Testis (tissue), 2 donors: ENCODE measurements at regions not wholly inside any gene's neighbourhood (a gene's known extent, or its start where the extent isn't known, plus 50 kb on each side); places are given as distances from the start of the nearest gene placed in this dataset.

Source experiments
- DNase-seq: peaks from one replicate; pipeline ENCODE4 v3.0.0-alpha.2; 2019
- H3K27ac ChIP-seq, 2 donors: fragments of 200-600 bp; sonication (generic); one replicate each; pipeline ENCODE4 v1.5.1; 2019
- H3K27me3 ChIP-seq: fragments of 200-600 bp; sonication (generic); one replicate; pipeline ENCODE4 v1.5.1; 2019
- H3K36me3 ChIP-seq: fragments of 200-600 bp; sonication (generic); one replicate; pipeline ENCODE4 v1.5.1; 2017; ENCODE audit warnings: low read depth; ENCODE audit errors: missing control alignments
- H3K4me1 ChIP-seq: fragments of 200-600 bp; sonication (generic); one replicate; pipeline ENCODE4 v1.5.1; 2019
- H3K4me3 ChIP-seq, 2 donors: fragments of 200-600 bp; sonication (generic); one replicate each; pipeline ENCODE4 v1.5.1; 2017 to 2019
- H3K9me3 ChIP-seq: fragments of 200-600 bp; sonication (generic); one replicate; pipeline ENCODE4 v1.5.1; 2017
- CTCF ChIP-seq, 3 experiments: fragments of 450-650 bp in 2 of 3; fragments of 200-600 bp in 1 of 3; sonication (generic) in 1 of 3; IDR thresholded peaks; one replicate each; pipeline ENCODE4 v1.5.1; 2016 to 2019; ENCODE audit warnings: antibody characterized with exemption in 3 of 3, mild to moderate bottlenecking in 2 of 3, moderate library complexity in 1 of 3
- POLR2A ChIP-seq: fragments of 450-650 bp; IDR thresholded peaks from one replicate; pipeline ENCODE4 v1.6.1; 2017; ENCODE audit warnings: antibody characterized with exemption, mild to moderate bottlenecking, moderate library complexity
- WGBS, 2 donors: methylation state at CpG; one replicate each; pipeline ENCODE4 v1.1.5; 2018; 5-methylcytosine and 5-hydroxymethylcytosine counted together
- intact Hi-C: fragments of 100-400 bp; cut with DNase I; formaldehyde crosslinking; loops from one replicate; pipeline ENCODE4 v1.15.1; 2023; ENCODE audit warnings: low total_unique reads

- H3K27me3 ChIP-seq: no peaks in the 10 kb centered on the region
- H3K4me1 ChIP-seq: no peaks in the 10 kb centered on the region
- TF ChIP-seq CTCF (IDR thresholded peaks at IDR 0.05): no peak
- TF ChIP-seq POLR2A: no peak
- H3K27ac ChIP-seq: no peak overlapping the region
- no peak for DNase-seq
- no peaks in the 10 kb centered on the region for H3K36me3 ChIP-seq
- intact Hi-C loops: no loop called here
- no peak overlapping the region for H3K4me3 ChIP-seq
- WGBS, 2 donors: 70 to 76% methylated on average over 5 of the region's 5 CpGs
- H3K9me3 ChIP-seq: no peaks in the 10 kb centered on the region
Observed at GRCh38 chr6:133682506-133683307, 206.2 kb upstream of the TCF21 start.

- Histone ChIP-seq H3K9me3 (no peaks in the 10 kb centered on the region), H3K4me3 (no peak overlapping the region), H3K27ac (no peak overlapping the region), H3K36me3 (no peaks in the 10 kb centered on the region), H3K27me3 (no peaks in the 10 kb centered on the region), H3K4me1 (no peaks in the 10 kb centered on the region)
- DNase-seq: no peak
- WGBS, 2 donors: 60% methylated on average over 1 of the region's 1 CpG
- intact Hi-C loops: no loop called here
- TF ChIP-seq CTCF (IDR thresholded peaks at IDR 0.05) (no peak), POLR2A (no peak)
Observed at GRCh38 chr6:133683308-133683580, 205.7 kb upstream of the TCF21 start.

- DNase-seq: no peak
- Histone ChIP-seq H3K9me3 (no peaks in the 10 kb centered on the region), H3K36me3 (no peaks in the 10 kb centered on the region), H3K4me3 (no peak overlapping the region), H3K27ac (no peak overlapping the region), H3K4me1 (no peaks in the 10 kb centered on the region), H3K27me3 (no peaks in the 10 kb centered on the region)
- WGBS, 2 donors: 48 to 55% methylated on average over 2 of the region's 2 CpGs
- intact Hi-C loops: no loop called here
- no peak for TF ChIP-seq CTCF (IDR thresholded peaks at IDR 0.05)
- no peak for TF ChIP-seq POLR2A
Observed at GRCh38 chr6:133683606-133684005, 205.3 kb upstream of the TCF21 start.

GRCh38 chr6:133688705-133689492, 200.0 kb upstream of the TCF21 start:
- TF ChIP-seq CTCF (IDR thresholded peaks at IDR 0.05): no peak
- TF ChIP-seq POLR2A: no peak
- H3K9me3 ChIP-seq: no peaks in the 10 kb centered on the region
- H3K4me1 ChIP-seq: no peaks in the 10 kb centered on the region
- no peak overlapping the region for H3K27ac ChIP-seq
- H3K27me3 ChIP-seq: no peaks in the 10 kb centered on the region
- intact Hi-C loops: no loop called here
- DNase-seq: no peak
- no peak overlapping the region for H3K4me3 ChIP-seq
- 77 to 86% methylated on average over 5 of the region's 5 CpGs for WGBS, 2 donors
- H3K36me3 ChIP-seq: no peaks in the 10 kb centered on the region
